HepG2 (cell line): ENCODE measurements at regions not wholly inside any gene's neighbourhood (a gene's known extent, or its start where the extent isn't known, plus 50 kb on each side); places are given as distances from the start of the nearest gene placed in this dataset.

Experiments
- ATAC-seq: fragments of 200-7000 bp; cut with Tn5 transposase; 3 replicates; pipeline ENCODE4 v1.9.1; 2020; ENCODE audit warnings: mild to moderate bottlenecking, moderate library complexity
- BruUV-seq: library from RNA; stranded (reverse); fragments of 400-500 nt; replicated peaks from 2 replicates; lab custom pipeline; 2021; lab: Mats Ljungman, UMichigan
- CTCF ChIA-PET: fragments of 300-600 bp; formaldehyde crosslinking; extraction: SDS; loops from one replicate; lab custom pipeline; 2021; ENCODE audit warnings: low total read pairs, inconsistent platforms, low intra/inter-chr PET ratio; lab: Yijun Ruan, JAX
- POLR2A ChIA-PET: fragments of 350-600 bp; sonication (Branson Sonifier 250); formaldehyde crosslinking; loops from one replicate; lab custom pipeline; 2020; ENCODE audit warnings: antibody characterized with exemption, inconsistent platforms; lab: Yijun Ruan, JAX
- DNase-seq: peaks from one replicate; pipeline ENCODE4 v3.0.0-alpha.2; 2015; ENCODE audit warnings: low spot score
- FAIRE-seq: peaks from 3 replicates; lab custom pipeline; 2011; peaks lifted over from hg19 to GRCh38; lab: Jason Lieb, UNC
- H2AFZ ChIP-seq: one replicate; pipeline ENCODE4 v1.6.1; 2011; ENCODE audit warnings: low read length, inconsistent platforms
- H3K27ac ChIP-seq: fragments of 300-600 bp; 3 replicates; pipeline ENCODE4 v1.8.0; 2011; ENCODE audit warnings: mixed run types, mild to moderate bottlenecking, mixed read lengths, low read length, inconsistent platforms; ENCODE audit not compliant: insufficient read depth; ENCODE audit errors: extremely low read length
- H3K27me3 ChIP-seq, 2 experiments: fragments of 200-600 bp in 1 of 2; 2 replicates in 1 of 2; 3 replicates in 1 of 2; pipeline versions ENCODE4 v1.6.0 to v1.8.0; 2011; ENCODE audit warnings: low read length in 2 of 2, mild to moderate bottlenecking in 2 of 2, moderate library complexity in 2 of 2, inconsistent platforms in 1 of 2; ENCODE audit not compliant: insufficient read depth in 2 of 2, control insufficient read depth in 1 of 2
- H3K36me3 ChIP-seq, 2 experiments: fragments of 200-600 bp in 1 of 2; replicated peaks in 1 of 2; 2 replicates in 1 of 2; 3 replicates in 1 of 2; pipeline versions ENCODE4 v1.5.1 to v1.8.0; 2011; ENCODE audit warnings: low read length in 2 of 2, inconsistent platforms in 1 of 2; ENCODE audit not compliant: insufficient read depth in 2 of 2, control insufficient read depth in 1 of 2
- H3K4me1 ChIP-seq: 2 replicates; pipeline ENCODE4 v1.5.1; 2012; ENCODE audit warnings: low read length, inconsistent platforms; ENCODE audit not compliant: insufficient read depth
- H3K4me2 ChIP-seq: 2 replicates; pipeline ENCODE4 v1.6.0; 2011; ENCODE audit warnings: low read depth, low read length, inconsistent platforms
- H3K4me3 ChIP-seq, 3 experiments: fragments of 200-600 bp in 1 of 3; sonication (generic), shearing (Covaris generic) in 1 of 3; replicated peaks in 1 of 3; 2 replicates each; pipeline ENCODE4 v1.5.1; 2011 to 2016; ENCODE audit warnings: low read length in 3 of 3, inconsistent platforms in 2 of 3, low read depth in 2 of 3, mild to moderate bottlenecking in 2 of 3, control low read depth in 1 of 3, mixed read lengths in 1 of 3; ENCODE audit not compliant: insufficient read depth in 1 of 3
- H3K79me2 ChIP-seq: one replicate; pipeline ENCODE4 v1.6.1; 2011; ENCODE audit warnings: low read length, inconsistent platforms; ENCODE audit not compliant: insufficient read depth
- H3K9ac ChIP-seq: 2 replicates; pipeline ENCODE4 v1.6.0; 2011; ENCODE audit warnings: mild to moderate bottlenecking, low read depth, low read length, inconsistent platforms; ENCODE audit not compliant: insufficient read depth
- H3K9me3 ChIP-seq: 2 replicates; pipeline ENCODE4 v1.5.1; 2012; ENCODE audit warnings: mild to moderate bottlenecking, low read length
- H4K20me1 ChIP-seq: 2 replicates; pipeline ENCODE4 v1.6.0; 2011; ENCODE audit warnings: inconsistent platforms, mild to moderate bottlenecking, low read length, moderate library complexity; ENCODE audit not compliant: insufficient read depth
- HDAC1 ChIP-seq: sonication (generic); formaldehyde crosslinking; IDR thresholded peaks from 2 replicates; pipeline ENCODE4 v1.5.1; 2020; ENCODE audit warnings: mild to moderate bottlenecking, missing genetic modification reagents
- HINFP ChIP-seq: sonication (generic); formaldehyde crosslinking; IDR thresholded peaks from 2 replicates; pipeline ENCODE4 v1.4.0; 2020; ENCODE audit warnings: low read depth, mild to moderate bottlenecking, missing genetic modification reagents
- MED1 ChIP-seq: sonication (generic); formaldehyde crosslinking; IDR thresholded peaks from 2 replicates; pipeline ENCODE4 v1.4.0; 2020; ENCODE audit warnings: missing genetic modification reagents
- NR2F6 ChIP-seq, 2 experiments: IDR thresholded peaks; 2 replicates each; pipeline ENCODE4 v1.6.1; 2016; ENCODE audit warnings: antibody characterized with exemption in 1 of 2, mild to moderate bottlenecking in 1 of 2
- THAP11 ChIP-seq: IDR thresholded peaks from 2 replicates; pipeline ENCODE4 v1.6.1; 2016; ENCODE audit warnings: missing biosample characterization, missing genetic modification reagents
- ZNF160 ChIP-seq: sonication (generic); formaldehyde crosslinking; IDR thresholded peaks from 2 replicates; pipeline ENCODE4 v1.8.0; 2022; ENCODE audit warnings: mild to moderate bottlenecking, inconsistent platforms, missing genetic modification reagents
- ZNF547 ChIP-seq: sonication (generic); formaldehyde crosslinking; IDR thresholded peaks from 2 replicates; pipeline ENCODE4 v1.5.1; 2020; ENCODE audit warnings: mild to moderate bottlenecking, missing genetic modification reagents
- WGBS: methylation state at CpG from one replicate; pipeline ENCODE4 v1.1.6; 2017; ENCODE audit warnings: low lambda C conversion rate; 5-methylcytosine and 5-hydroxymethylcytosine counted together
- in situ Hi-C: cut with HindIII; loops from 2 replicates; pipeline ENCODE4 v1.10.0; 2017; ENCODE audit warnings: low pct_unique_long_range_greater_than_20kb; ENCODE audit not compliant: extremely low pct_ligation_motif_present
- intact Hi-C: fragments of 100-400 bp; cut with micrococcal nuclease; formaldehyde crosslinking; loops from one replicate; pipeline ENCODE4 v1.10.0; 2022; ENCODE audit not compliant: unreplicated experiment
- TF ChIP-seq, protein P1 (sequence below): IDR thresholded peaks from 2 replicates; pipeline ENCODE4 v1.6.1; 2018; ENCODE audit warnings: missing genetic modification reagents

GRCh38 chr2:142422769-142423168 is 292.0 kb upstream of the LRP1B start:
- WGBS = under 1% methylated on average over 2 of the region's 2 CpGs
- intact Hi-C loops (no loop called here), in situ Hi-C loops (no loop called here)
- Histone ChIP-seq H3K9me3 (no peaks in the 10 kb centered on the region), H2AFZ (no peak overlapping the region), H3K36me3 (no peaks in the 10 kb centered on the region), H3K4me2 (no peak overlapping the region), H3K27ac (no peak overlapping the region), H3K4me1 (no peaks in the 10 kb centered on the region), H3K4me3 (no peak overlapping the region), H3K79me2 (no peaks in the 10 kb centered on the region), H4K20me1 (no peaks in the 10 kb centered on the region), H3K27me3 (no peaks in the 10 kb centered on the region), H3K9ac (no peak overlapping the region)
- ATAC-seq = no peak
- POLR2A ChIA-PET = no interaction called here
- DNase-seq = no peak
- FAIRE-seq = no peak
- no TSS peak for BruUV-seq
- CTCF ChIA-PET = no interaction called here
- TF ChIP-seq ZNF547 (CRISPR knock-in tag) = no peak
- no peak for TF ChIP-seq NR2F6 (IDR thresholded peaks at IDR 0.05)
- TF ChIP-seq NR2F6 (CRISPR knock-in tag; IDR thresholded peaks at IDR 0.05) = no peak
- no peak for TF ChIP-seq MED1 (CRISPR knock-in tag)
- TF ChIP-seq HINFP = no peak
- TF ChIP-seq ZNF160 (CRISPR knock-in tag) = no peak
- TF ChIP-seq, protein P1, sequence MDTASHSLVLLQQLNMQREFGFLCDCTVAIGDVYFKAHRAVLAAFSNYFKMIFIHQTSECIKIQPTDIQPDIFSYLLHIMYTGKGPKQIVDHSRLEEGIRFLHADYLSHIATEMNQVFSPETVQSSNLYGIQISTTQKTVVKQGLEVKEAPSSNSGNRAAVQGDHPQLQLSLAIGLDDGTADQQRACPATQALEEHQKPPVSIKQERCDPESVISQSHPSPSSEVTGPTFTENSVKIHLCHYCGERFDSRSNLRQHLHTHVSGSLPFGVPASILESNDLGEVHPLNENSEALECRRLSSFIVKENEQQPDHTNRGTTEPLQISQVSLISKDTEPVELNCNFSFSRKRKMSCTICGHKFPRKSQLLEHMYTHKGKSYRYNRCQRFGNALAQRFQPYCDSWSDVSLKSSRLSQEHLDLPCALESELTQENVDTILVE (CRISPR knock-in tag) = no peak
- no peak for TF ChIP-seq HDAC1 (CRISPR knock-in tag)
- no peak for TF ChIP-seq THAP11 (CRISPR knock-in tag)
